Chondrocyte (in vitro differentiated cells): ENCODE measurements at regions not wholly inside any gene's neighbourhood (a gene's known extent, or its start where the extent isn't known, plus 50 kb on each side); places are given as distances from the start of the nearest gene placed in this dataset.
"Not testable (repeated sequence)": the region's sequence is repeated elsewhere in the genome, so short reads cannot be mapped to it uniquely, and the experiment has no call there.

Source experiments
- DNase-seq: peaks from one replicate; pipeline ENCODE4 v3.0.0; 2021; ENCODE audit warnings: mixed read lengths, low spot score
- H3K27ac Mint-ChIP-seq: one replicate; pipeline ENCODE4 v1.8.0; 2021; ENCODE audit warnings: mild to moderate bottlenecking, moderate library complexity, mixed read lengths; ENCODE audit not compliant: unreplicated experiment
- H3K27me3 Mint-ChIP-seq: 2 replicates; pipeline ENCODE4 v1.8.0; 2021; ENCODE audit warnings: low read depth, mixed read lengths
- H3K36me3 Mint-ChIP-seq: 2 replicates; pipeline ENCODE4 v1.8.0; 2021; ENCODE audit warnings: low read depth, mixed read lengths
- H3K4me1 Mint-ChIP-seq: 2 replicates; pipeline ENCODE4 v1.8.0; 2021; ENCODE audit warnings: low read depth, mild to moderate bottlenecking, mixed read lengths
- H3K4me3 Mint-ChIP-seq: one replicate; pipeline ENCODE4 v1.8.0; 2021; ENCODE audit warnings: mild to moderate bottlenecking, moderate library complexity, mixed read lengths; ENCODE audit not compliant: unreplicated experiment
- H3K9me3 Mint-ChIP-seq: 2 replicates; pipeline ENCODE4 v1.8.0; 2021; ENCODE audit warnings: low read depth, mixed read lengths

GRCh38 chr9:67212073-67212472 lies 219.7 kb upstream of the SPATA31A3 start:
- H3K9me3 Mint-ChIP-seq: not testable (repeated sequence)

DNA sequence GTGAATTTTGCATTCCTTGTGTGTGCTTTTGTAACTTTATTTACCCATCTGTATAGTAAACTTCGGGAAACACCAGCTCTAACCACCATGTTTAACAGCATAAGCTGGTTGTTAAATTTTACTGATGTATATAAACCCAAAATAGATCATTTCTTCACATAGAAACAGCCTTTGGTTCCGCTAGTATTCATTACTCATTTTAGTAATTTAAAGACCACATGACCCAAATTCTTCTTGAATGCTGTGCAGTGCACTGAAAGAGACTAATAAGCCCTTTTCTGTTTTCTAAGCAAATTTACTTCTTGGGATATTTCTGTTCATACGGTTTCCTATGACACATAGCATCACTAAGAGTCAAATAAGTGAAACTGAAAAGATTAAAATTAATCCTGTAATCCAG lies 218.5 kb upstream of the SPATA31A3 start:
- not testable (repeated sequence) for H3K4me1 Mint-ChIP-seq, H3K9me3 Mint-ChIP-seq, DNase-seq, H3K36me3 Mint-ChIP-seq, H3K4me3 Mint-ChIP-seq, H3K27ac Mint-ChIP-seq, H3K27me3 Mint-ChIP-seq

More at GRCh38 chr9:67212073-67212472, 219.7 kb upstream of the SPATA31A3 start:
- not testable (repeated sequence) for H3K36me3 Mint-ChIP-seq, H3K27me3 Mint-ChIP-seq, H3K27ac Mint-ChIP-seq, H3K4me1 Mint-ChIP-seq, H3K4me3 Mint-ChIP-seq, DNase-seq

DNA sequence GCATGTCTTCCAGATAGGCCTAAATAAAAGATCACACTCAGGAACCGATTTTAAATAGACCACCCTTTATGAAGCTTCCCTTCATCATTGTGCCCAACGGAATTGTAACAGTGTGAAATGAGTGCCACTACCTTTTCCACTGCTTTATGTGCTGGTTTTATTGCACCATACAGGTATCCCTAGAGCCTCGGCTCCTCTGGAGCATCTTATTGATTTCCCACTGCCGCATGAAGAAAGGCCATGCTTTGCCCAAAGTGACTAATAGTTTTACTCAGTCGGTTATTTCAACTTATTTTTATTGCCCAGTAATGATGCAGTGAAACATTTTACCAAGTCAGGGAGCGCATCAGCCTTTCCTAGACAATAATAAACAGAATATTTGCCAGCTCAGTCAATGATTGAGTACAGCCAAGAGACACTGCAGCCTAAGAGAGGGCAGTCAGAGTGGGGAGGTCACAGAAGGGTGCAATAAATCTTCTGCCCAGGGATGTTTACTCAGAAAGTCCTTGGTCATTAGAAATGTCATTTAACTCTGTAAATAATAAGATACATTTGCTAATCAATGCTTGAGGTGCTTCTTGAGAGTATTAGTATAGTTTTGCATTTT lies 216.6 kb upstream of the SPATA31A3 start:
- not testable (repeated sequence) for H3K27me3 Mint-ChIP-seq, H3K4me1 Mint-ChIP-seq

DNA sequence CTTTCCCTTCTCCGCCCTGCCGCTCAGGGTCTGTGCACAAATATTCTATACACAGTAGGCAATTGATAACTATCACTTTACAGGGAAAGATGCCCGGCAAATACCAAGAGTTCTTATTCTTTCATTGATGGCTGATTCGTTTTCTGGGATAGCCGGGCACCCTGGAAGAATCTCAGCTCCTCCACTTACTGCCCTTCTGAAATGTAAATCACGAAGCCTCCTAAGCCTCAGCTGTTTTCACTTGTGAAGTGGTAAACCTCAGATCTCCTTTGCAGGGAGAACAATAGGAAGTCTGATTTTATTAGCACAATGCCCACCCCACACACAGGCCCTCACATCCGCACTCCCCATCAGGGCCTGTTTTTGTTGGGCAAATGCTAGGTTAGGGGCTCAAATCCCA lies 203.8 kb upstream of the SPATA31A3 start:
- not testable (repeated sequence) for H3K36me3 Mint-ChIP-seq, DNase-seq, H3K9me3 Mint-ChIP-seq, H3K4me1 Mint-ChIP-seq, H3K27me3 Mint-ChIP-seq, H3K4me3 Mint-ChIP-seq, H3K27ac Mint-ChIP-seq

More for the DNA sequence above, 216.6 kb upstream of the SPATA31A3 start:
- DNase-seq, H3K4me3 Mint-ChIP-seq, H3K36me3 Mint-ChIP-seq, H3K9me3 Mint-ChIP-seq, H3K27ac Mint-ChIP-seq: not testable (repeated sequence)

DNA sequence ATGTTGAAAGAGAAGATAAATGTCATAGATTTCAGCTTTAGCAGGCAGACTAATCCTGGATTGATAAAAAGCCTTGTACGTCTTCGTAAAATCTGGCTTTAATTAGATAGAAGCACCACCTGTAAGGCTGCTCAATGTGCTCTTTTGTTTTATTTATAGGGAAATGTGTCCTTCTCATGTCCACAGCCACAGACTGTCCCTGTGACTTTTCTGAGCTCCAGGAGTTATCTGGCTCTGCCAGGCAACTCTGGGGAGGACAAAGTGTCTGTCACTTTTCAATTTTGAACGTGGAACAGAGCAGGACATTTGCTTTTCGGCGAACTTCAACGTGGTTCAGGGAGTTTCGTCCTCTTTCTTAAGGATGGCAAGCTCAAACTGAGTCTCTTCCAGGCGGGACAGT lies 203.0 kb upstream of the SPATA31A3 start:
- not testable (repeated sequence) for H3K4me3 Mint-ChIP-seq, H3K9me3 Mint-ChIP-seq, DNase-seq, H3K27me3 Mint-ChIP-seq, H3K36me3 Mint-ChIP-seq, H3K4me1 Mint-ChIP-seq, H3K27ac Mint-ChIP-seq

GRCh38 chr9:67179185-67179584 lies 186.8 kb upstream of the SPATA31A3 start:
- not testable (repeated sequence) for H3K27ac Mint-ChIP-seq, H3K27me3 Mint-ChIP-seq, H3K4me3 Mint-ChIP-seq, H3K36me3 Mint-ChIP-seq, H3K9me3 Mint-ChIP-seq, H3K4me1 Mint-ChIP-seq, DNase-seq

GRCh38 chr9:67175167-67175566 lies 182.8 kb upstream of the SPATA31A3 start:
- H3K27me3 Mint-ChIP-seq, H3K4me1 Mint-ChIP-seq, H3K27ac Mint-ChIP-seq, H3K9me3 Mint-ChIP-seq, DNase-seq, H3K4me3 Mint-ChIP-seq, H3K36me3 Mint-ChIP-seq: not testable (repeated sequence)

DNA sequence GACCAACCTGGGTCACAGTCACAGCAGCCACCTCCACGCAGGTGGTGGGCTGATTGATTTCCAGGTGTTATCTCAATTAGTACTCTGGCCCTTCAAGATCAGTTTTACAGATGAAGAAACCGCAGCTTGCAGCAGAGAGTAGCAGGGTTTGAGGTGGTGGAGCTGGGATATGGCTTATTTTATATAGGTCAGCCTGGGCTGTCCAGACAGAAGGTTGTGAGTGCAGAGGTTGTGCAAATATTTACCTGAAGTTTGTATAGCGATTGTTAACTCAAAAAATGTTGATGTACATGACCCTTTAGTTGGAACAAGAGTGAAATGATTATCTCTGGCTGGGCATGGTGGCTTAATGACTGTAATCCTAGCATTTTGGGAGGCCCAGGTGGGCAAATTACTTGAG lies 179.4 kb upstream of the SPATA31A3 start:
- not testable (repeated sequence) for H3K27me3 Mint-ChIP-seq, H3K4me1 Mint-ChIP-seq, DNase-seq, H3K9me3 Mint-ChIP-seq, H3K36me3 Mint-ChIP-seq, H3K4me3 Mint-ChIP-seq, H3K27ac Mint-ChIP-seq

DNA sequence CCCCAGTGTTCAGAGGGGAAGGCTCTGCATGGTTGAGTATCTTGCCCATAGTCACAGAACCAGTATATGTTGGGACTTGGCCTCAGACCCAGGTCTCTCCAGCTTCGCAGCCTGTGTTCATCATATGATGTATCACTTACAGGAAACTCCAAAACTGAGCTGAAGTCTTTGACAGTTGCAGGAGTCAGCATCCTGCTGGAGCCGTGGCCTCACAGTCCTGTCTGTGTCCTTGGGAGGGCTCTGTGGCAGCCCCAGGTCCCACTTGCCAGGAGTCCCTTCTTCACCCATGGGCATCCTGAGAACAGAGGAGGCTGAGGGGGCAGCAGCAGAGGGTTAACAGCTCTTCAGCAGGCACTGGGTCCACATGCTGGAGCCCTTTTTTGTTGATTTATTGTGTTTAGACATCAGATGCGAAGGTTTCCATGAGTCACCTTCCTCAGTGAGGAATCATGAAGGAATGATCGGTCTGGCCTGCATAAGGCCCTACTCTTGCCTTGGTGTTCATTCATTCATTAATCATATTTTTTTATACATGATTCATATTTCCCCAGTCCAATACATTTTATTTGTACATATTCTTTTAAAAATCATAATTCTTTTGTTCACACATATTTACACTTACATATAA lies 176.3 kb upstream of the SPATA31A3 start:
- H3K4me1 Mint-ChIP-seq, H3K36me3 Mint-ChIP-seq, H3K27ac Mint-ChIP-seq, DNase-seq, H3K9me3 Mint-ChIP-seq, H3K4me3 Mint-ChIP-seq, H3K27me3 Mint-ChIP-seq: not testable (repeated sequence)

- not testable (repeated sequence) for H3K36me3 Mint-ChIP-seq, H3K27ac Mint-ChIP-seq, H3K4me3 Mint-ChIP-seq, H3K27me3 Mint-ChIP-seq, H3K4me1 Mint-ChIP-seq, H3K9me3 Mint-ChIP-seq, DNase-seq
Observed at GRCh38 chr9:67166335-67166734, 174.0 kb upstream of the SPATA31A3 start.

GRCh38 chr9:67162827-67163226 lies 170.5 kb upstream of the SPATA31A3 start:
- H3K27me3 Mint-ChIP-seq, H3K36me3 Mint-ChIP-seq, H3K27ac Mint-ChIP-seq, H3K9me3 Mint-ChIP-seq, H3K4me3 Mint-ChIP-seq, H3K4me1 Mint-ChIP-seq, DNase-seq: not testable (repeated sequence)

DNA sequence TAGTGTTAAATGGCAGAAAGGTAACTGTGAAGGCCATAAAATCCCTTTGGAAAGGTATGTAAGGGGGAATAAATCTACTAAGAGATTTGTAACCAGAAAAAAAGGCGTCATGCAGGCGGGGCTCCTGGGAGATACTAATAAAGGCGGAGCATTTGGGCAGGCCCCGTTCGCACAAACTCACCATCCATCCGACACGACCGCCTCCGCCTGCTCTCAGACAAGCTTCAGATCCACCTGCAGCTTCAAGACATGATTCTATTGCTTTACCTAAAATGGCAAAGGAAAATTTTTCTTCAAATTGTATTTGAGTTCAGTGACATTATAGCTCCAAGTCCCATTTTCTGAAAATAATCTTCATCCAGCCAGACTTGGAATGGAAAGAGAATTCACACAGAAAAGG lies 162.9 kb upstream of the SPATA31A3 start:
- H3K27ac Mint-ChIP-seq, H3K9me3 Mint-ChIP-seq, DNase-seq, H3K27me3 Mint-ChIP-seq, H3K4me1 Mint-ChIP-seq, H3K36me3 Mint-ChIP-seq, H3K4me3 Mint-ChIP-seq: not testable (repeated sequence)

GRCh38 chr9:67153501-67153900 lies 161.2 kb upstream of the SPATA31A3 start:
- not testable (repeated sequence) for H3K4me1 Mint-ChIP-seq, H3K4me3 Mint-ChIP-seq, H3K36me3 Mint-ChIP-seq, H3K9me3 Mint-ChIP-seq, H3K27me3 Mint-ChIP-seq, DNase-seq, H3K27ac Mint-ChIP-seq
